ENCODE measurements at regions not wholly inside any gene's neighbourhood (a gene's known extent, or its start where the extent isn't known, plus 50 kb on each side); places are given as distances from the start of the nearest gene placed in this dataset.

- TF ChIP-seq CTCF (IDR thresholded peaks at IDR 0.05; ENCODE audit: low read depth, low read length, missing control alignments) = no peak
- H3K4me3 ChIP-seq (ENCODE audit: low read depth, low read length) = no peak overlapping the region
- DNase-seq (ENCODE audit: low read depth) = no peak
These were observed 136.0 kb upstream of the AHI1 start for GRCh38 chr6:135633573-135633972.

GRCh38 chr6:135637701-135638100 is 140.2 kb upstream of the AHI1 start:
- DNase-seq (ENCODE audit: low read depth) = no peak
- H3K4me3 ChIP-seq (ENCODE audit: low read depth, low read length) = no peak overlapping the region
- TF ChIP-seq CTCF (IDR thresholded peaks at IDR 0.05; ENCODE audit: low read depth, low read length, missing control alignments) = no peak

GRCh38 chr6:135638108-135638507 is 140.6 kb upstream of the AHI1 start:
- no peak for DNase-seq (ENCODE audit: low read depth)
- no peak for TF ChIP-seq CTCF (IDR thresholded peaks at IDR 0.05; ENCODE audit: low read depth, low read length, missing control alignments)
- H3K4me3 ChIP-seq (ENCODE audit: low read depth, low read length) = no peak overlapping the region

- no peak for DNase-seq (ENCODE audit: low read depth)
- no peak for TF ChIP-seq CTCF (IDR thresholded peaks at IDR 0.05; ENCODE audit: low read depth, low read length, missing control alignments)
- no peak overlapping the region for H3K4me3 ChIP-seq (ENCODE audit: low read depth, low read length)
These were observed 142.5 kb upstream of the AHI1 start for GRCh38 chr6:135640048-135640447.

- DNase-seq (ENCODE audit: low read depth) = no peak
- TF ChIP-seq CTCF (IDR thresholded peaks at IDR 0.05; ENCODE audit: low read depth, low read length, missing control alignments) = no peak
- no peak overlapping the region for H3K4me3 ChIP-seq (ENCODE audit: low read depth, low read length)
These were observed 143.0 kb upstream of the AHI1 start for GRCh38 chr6:135640449-135641111.

GRCh38 chr6:135642912-135643311 is 145.4 kb upstream of the AHI1 start:
- no peak for TF ChIP-seq CTCF (IDR thresholded peaks at IDR 0.05; ENCODE audit: low read depth, low read length, missing control alignments)
- DNase-seq (ENCODE audit: low read depth) = no peak
- H3K4me3 ChIP-seq (ENCODE audit: low read depth, low read length) = no peak overlapping the region

GRCh38 chr6:135644394-135644793 is 146.9 kb upstream of the AHI1 start:
- H3K4me3 ChIP-seq (ENCODE audit: low read depth, low read length) = no peak overlapping the region
- no peak for TF ChIP-seq CTCF (IDR thresholded peaks at IDR 0.05; ENCODE audit: low read depth, low read length, missing control alignments)
- no peak for DNase-seq (ENCODE audit: low read depth)

Data from GM12864 (cell line).